KG1 (cell line): ENCODE measurements at regions not wholly inside any gene's neighbourhood (a gene's known extent, or its start where the extent isn't known, plus 50 kb on each side); places are given as distances from the start of the nearest gene placed in this dataset.
"Not testable (repeated sequence)": the region's sequence is repeated elsewhere in the genome, so short reads cannot be mapped to it uniquely, and the experiment has no call there.

Source experiments
- DNase-seq: peaks from one replicate; lab custom pipeline; 2025; lab: John Stamatoyannopoulos, UW

DNA sequence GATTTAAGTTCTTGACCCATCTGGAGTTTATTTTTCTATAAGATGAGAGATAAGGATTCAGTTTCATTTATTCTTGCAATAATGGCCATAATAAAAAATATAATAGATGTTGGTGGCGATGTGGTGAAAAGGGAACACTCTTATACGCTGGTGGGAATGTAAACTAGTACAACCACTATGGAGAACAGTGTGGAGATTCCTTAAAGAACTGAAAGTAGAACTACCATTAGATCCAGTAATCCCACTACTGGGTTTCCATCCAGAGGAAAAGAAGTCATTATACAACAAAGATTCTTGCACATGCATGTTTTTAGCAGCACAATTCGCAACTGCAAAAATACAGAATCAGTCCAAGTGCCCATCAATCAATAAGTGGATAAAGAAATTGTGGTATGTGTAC lies 1040.5 kb upstream of the GYPC start:
- no peak for DNase-seq

DNA sequence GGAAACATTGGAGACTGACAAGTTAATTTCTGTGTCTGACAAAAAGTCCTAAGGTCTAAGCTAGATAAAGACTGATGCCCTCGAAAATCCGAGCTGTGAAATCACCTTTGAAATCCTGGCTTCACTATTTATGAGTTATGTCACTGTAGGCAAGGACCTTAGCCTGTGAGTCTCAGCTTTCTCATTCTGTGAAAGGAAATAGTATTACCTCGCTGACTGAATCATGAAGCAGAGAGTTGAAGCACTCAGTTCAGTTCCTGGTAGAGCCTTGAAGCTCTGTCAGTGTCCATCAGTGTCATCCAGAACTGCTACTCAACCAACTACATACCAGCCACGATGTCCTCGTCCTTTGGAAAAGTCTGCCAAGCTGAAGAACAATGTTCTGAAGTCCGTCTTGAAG lies 1025.6 kb upstream of the GYPC start:
- DNase-seq: no peak

DNA sequence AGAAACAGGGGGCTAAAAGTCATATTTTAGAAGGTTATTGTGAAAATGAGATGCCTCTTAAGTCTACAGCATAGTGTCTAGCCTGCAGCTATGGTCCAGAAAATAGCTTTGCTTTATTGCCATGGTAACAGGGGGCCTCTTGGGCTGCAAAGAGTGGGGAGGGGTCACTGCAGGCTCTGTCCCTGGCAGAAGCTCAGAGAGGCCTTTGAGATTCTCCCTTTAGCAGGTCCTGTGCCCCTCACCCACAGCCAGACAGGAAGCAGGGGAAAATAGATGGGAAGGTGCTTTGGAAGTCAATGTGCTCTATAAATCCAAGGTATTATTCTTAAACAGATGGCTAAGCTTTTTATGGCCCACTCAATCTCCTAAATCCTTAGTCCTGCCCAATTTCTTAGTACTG lies 1021.3 kb upstream of the GYPC start:
- DNase-seq: no peak

DNA sequence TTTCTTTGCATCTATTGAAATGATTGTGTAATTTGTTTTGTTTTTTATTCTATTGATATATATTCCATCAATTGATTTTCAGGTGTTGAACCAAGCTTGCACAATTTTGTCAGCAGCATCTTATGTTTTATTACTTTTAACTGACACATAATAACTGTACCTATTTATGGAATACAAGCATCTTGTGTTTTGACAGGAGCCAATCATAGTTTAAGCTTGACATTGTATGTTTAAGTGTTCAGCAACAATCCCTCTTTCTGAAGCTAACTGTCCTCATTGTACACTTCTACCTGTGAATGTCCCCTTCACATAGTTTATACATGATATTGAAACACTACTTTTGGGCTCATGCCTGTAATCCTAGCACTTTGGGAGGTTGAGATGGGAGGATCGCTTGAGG lies 1017.6 kb upstream of the GYPC start:
- DNase-seq: no peak

DNA sequence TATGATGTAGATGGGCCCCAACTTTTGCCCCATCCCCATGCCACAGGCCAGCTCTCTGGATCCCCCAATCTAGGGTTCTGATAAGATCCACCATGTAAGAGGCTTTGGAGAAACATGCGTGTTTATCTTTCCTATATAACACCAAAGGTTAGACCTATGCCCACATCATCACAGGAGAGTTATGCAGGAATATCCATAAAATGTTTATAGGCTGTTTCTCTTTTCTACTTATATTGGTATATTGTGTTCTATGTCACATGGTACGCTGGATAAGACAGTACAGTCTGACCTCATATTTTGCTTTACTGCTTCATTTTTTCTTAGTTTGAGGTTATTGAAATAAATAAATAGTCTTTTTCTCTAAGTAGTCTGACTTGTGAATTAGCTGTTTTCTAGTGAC lies 1013.9 kb upstream of the GYPC start:
- DNase-seq: no peak

DNA sequence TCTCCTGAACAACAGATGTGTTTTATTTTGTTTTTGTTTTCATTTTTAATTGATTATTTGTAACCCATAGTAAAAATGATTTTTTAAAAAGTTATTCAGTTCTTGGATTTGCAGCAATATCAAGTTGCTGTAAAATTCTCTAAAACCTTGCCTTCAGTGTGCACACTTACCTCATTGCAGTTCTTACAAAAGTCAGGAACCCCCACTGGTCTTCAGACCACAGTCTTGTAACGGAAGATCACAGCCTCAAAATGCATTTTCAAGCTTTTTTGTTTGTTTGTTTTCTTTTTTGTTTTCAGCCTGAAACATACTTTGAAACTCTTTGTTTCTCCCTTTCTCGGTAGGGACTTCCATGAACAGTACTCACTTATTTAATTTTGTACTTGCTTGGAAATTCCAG lies 1012.8 kb upstream of the GYPC start:
- DNase-seq: no peak

DNA sequence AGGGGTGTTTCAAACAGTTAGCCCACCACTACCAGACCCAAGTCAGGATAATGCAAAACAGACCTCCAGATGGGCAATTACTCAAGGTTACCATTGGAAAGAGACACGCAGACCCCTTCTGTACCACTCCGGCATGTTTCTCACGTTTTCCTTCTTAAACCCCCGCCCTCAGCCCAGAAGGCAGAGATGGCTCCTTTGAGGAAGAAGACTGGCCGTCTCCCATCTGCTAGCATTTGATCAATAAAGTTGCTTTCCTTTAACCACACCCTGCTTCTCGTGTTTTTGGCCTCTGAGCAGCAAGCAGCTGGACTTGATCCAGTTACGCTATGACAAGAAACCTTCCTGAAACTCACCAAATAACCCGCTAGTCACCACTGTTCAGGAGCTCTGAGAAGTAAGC lies 1012.4 kb upstream of the GYPC start:
- DNase-seq: no peak

DNA sequence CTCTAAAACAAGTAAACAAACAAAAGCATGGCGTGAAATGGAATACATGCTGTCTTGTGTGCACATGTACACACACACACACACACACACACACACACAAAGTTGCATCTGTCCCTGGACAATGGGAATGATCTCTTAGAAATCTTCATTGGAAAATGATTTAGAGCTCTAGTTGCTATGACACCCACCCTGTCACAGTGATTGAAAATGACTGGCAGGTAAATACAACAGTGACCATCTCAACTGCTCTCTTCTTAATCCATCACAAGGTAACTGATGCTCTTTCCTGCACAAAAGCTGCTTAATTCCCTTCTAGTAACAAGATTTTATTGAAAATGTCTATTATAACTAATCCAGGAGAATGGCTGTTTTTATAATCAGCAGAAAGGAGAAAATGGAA lies 1011.7 kb upstream of the GYPC start:
- no peak for DNase-seq

DNA sequence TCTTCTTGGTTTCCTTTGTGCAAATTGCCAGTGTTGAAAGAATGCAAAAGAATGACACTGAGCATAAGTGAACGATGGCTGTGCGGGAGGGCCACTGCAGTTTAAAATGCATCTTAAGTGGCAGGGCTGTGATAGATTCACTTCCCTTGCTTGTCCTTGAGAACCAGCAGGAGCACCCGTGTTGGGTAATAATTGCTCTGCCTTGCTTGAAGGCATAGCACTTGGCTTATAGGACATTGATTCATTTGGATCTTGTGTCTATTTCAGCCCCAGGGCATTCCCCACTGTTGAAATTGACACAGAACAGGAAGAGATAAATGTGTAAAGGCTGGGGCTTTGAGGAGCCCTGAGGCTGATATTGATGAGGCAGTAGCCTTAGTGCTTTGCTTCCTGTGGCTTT lies 1003.7 kb upstream of the GYPC start:
- no peak for DNase-seq

DNA sequence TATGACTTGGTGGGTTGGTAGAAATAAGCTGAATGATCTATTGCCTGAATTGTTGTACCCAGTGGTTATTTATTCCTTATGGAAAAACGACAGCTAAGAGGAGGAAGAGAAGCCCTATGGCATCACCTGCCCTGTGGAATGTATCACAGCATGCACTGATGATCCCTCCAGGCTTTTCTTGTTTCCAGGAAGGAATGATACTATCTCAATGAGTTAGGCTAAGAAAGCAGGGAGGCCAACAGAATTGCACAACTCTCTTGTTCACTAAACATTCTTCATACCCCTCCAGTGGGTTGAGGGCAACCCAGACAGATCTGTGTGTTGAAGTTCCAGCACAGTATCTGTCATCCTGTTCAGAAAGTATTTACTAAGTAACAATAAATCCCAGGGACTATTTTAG lies 1001.7 kb upstream of the GYPC start:
- no peak for DNase-seq

DNA sequence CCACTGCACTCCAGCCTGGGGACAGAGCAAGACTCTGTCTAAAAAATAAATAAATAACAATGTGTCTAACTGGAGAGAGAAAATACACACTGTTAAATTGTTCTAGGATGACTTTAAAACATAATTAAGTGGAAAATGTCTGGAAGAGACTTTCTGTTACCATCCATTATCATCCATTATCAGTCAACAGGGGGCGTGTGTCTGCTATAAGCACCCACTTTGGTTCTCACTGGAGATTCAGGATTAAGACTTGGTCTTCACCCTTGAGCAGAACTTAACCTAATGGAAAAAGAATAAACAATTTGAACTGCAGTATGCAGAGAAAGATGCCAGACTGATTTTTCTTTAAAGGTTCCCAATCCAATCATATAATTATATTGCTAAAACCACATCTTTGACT lies 999.8 kb upstream of the GYPC start:
- DNase-seq: no peak

DNA sequence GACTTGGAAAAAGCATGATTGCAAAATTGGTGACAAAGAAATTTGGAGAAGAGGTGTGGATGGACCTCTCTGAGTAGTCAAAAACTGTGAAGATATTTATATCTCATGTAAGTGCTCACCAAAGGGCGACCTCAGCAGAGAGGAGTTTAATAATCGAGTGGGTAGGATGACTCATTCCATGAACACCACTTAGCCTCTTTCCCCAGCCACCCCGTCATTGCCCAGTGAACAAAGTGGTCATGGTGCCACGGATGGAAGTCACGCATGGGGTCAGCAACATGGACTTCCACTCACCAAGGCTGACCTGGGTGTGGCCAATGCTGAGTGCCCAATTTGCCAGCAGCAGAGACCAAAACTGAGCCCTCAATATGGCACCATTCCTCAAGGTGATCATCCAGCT lies 997.4 kb upstream of the GYPC start:
- DNase-seq: no peak

DNA sequence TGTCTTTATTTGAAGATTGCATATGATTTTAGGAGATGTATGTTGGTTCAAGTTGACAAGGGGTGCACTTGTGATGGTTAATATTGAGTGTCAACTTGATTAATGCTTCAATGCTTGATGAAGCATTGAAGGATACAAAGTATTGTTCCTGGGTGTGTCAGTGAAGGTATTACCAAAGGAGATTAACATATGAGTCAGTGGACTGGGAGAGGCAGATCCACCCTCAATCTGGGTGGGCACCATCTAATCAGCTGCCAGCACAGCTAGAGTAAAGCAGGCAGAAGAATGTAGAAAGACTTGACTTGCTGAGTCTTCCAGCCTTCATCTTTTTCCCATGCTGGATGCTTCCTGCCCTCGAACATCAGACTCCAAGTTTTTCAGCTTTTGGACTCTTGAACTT lies 995.6 kb upstream of the GYPC start:
- DNase-seq: not testable (repeated sequence)

DNA sequence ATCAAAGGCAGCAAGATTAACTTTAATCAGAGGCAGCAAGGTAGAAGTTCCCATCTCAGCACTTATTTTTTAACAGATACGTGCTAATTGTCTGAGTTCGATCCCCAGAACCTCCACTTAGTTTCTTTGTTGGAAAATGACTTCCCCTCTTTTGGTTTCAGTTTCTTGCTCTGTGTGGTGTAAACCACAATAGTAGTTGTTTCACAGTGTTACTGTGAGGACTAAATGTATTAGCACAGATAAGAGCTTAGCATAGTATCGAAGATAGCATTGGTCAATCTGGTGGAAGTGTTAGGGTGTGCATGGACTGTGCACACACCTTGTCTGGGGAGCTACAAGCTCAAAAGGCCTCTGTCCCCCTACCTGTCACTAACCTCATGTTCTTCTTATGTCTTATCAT lies 988.3 kb upstream of the GYPC start:
- no peak for DNase-seq

DNA sequence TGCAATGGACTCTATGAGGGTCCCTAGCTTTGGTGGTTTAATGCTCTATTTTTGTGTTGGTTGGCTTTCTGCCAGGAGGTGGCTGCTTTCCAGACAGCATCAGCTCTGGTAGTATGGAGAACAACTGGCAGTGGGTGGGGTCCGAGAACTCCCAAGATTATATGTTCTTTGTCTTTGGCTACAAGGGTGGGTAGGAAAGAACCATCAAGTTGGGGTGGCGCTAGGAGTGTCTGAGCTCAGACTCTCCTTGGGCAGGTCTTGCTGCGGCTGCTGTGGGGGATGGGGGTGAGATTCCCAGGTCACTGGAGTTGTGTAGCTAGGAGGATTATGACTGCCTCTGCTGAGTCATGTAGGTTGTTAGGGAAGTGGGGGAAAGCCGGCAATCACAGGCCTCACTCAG lies 976.1 kb upstream of the GYPC start:
- no peak for DNase-seq

DNA sequence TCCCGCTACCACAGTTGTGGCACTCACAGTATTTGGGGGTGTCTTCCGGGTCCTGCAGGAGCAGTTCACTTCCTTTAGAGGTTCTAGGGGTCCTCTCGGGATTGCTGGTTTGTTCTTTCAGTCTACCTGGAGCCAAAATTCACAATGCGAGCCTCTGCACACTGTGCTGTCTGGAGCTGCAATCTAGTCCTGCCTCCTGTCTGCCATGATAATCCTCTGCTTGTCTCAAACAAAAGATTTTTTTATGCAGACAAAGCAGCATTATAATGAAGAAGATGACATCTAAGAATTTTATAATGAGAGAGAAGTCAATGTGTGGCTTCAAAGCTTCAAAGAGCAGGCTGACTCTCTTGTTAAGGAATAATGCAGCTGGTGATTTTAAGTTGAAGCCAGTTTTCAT lies 975.1 kb upstream of the GYPC start:
- DNase-seq: no peak

DNA sequence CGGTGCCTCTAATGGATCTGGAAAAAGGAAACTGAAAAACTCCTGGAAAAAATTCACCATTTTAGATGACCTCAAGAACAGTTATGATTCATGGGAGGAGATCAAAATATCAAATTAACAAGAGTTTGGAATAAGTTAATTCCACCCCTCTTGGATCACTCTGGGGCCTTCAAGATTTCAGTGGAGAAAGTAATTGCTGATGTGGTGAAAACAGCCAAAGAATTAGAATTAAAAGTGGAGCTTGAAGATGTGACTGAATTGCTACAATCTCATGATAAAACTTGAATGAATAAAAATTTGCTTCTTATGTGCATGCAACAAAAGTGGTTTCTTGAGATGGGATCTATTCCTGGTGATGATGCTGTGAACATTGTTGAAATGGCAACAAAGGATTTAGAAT lies 974.4 kb upstream of the GYPC start:
- no peak for DNase-seq

DNA sequence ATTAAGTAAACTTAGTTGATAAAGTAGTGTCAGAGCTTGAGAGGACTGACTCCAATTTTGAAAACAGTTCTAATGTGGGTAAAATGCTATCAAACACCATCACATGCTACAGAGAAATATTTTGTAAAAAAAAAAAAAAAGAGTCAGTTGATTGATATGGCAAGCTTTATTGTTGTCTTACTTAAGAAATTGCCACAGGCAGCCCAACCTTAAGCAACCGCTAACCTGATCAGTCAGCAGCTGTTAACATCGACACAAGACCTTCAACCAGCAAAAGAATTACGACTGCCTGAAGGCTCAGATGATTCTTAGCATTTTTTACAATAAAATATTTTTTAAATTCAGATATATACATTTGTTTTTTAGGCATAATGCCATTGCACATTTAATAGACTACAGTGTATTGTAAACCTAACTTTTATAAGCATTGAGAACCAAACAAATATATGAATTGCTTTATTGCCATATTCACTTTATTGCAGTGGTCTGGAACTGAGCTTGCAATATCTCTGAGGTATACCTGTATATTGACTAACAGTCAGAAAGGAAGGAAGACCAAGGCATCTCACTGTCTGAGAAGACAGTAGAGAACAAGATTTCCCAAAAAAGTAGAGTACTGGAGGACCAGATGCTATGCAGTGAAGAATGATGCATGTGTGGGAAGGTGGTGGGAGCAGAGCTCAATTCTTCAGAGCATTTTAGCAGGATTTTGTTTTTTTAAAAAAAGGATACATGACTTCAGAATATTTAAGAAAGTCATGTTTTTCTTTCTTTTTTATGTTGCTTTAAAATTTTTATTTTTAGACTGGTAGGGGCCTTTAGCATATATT lies 973.8 kb upstream of the GYPC start:
- DNase-seq: no peak

DNA sequence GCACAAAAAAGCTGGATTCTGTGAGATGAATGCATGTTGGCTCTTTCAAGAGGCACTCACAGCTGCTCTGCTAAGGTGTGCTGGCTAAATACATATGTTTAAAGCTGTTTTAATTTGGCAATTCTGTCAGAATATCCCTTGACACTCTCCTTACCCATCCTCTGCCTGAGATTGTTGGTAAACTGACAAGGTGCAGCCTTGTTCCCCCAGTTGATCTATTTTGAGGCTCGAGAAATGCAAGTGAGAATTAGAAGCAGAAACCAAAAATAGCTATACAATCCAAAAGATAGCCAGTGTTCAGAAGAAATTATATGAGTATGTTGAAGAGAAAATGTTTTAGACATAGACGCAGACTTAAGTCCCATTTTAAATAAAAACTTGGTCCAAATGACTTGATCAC lies 971.7 kb upstream of the GYPC start:
- no peak for DNase-seq

DNA sequence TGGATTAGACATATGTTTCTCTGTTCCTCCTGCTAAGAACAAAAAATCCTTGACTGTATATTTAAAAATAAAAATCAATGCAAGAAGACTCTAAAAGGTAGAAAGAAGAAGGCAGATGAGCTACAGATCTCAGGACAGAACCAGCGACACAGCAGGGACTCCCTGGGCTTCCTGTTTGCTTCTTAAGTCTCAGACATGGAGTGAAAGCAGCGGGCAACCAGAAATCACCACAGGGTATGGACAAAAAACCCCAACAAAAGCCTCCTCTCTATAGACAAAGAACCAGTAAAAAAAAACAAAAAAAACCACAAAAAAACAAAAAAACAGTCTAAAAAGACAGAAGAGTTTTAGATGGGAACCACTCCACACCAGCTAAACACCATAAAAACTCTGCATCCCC lies 971.0 kb upstream of the GYPC start:
- no peak for DNase-seq

DNA sequence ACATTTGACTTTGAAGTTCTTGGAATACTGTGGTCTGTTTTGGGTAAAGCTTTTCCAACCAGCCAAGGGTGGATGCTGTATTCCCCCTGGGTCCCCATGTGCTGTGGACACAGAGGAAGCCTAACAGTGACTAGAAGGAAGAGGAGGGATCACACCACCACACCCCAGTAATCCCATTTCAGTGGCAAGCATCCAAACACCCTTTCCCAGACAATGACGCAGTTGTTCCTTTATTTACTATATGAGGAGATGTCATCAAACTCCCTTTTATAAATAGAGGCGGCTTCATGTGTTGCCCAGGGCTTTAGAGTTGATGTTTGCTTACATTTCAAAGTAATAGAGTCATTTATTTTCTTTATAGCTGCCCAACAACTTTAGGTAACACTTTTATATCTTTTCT lies 959.4 kb upstream of the GYPC start:
- DNase-seq: no peak

DNA sequence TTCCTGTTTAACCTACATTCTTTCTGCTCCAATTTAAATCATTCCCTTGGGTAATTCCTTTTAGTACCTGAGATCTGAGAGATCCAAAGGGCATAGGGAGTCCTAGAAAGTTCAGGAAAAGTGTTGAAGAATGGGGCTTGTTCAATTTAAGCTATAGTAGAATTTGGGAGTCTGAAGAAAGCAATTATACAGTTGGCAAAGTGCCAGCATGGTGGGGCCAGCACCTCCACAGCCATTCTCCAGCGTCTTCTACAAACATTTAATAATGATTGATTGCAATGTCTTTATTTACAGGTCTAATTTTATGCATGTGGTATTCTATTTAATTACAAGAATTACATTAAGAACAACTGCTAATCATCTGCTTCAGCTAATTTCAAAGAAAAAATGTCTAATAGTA lies 957.7 kb upstream of the GYPC start:
- DNase-seq: no peak

DNA sequence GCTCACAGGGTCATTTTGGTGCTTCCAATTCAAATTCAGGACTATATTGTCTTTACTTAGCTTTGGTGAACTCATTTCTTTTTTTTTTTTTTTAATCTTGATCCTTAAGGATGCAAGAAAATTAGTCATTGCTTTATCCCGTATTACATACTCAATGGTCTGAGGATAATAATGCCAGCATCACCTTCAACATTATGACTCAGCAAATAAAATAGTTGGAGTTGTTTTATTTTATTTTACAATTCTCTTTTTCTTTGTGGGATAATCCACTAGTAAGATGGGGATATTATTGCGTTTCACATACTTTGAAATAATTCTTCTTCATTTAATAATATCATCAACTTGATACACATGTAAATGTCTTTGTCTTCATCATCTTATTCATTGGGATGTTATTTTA lies 954.9 kb upstream of the GYPC start:
- DNase-seq: no peak

DNA sequence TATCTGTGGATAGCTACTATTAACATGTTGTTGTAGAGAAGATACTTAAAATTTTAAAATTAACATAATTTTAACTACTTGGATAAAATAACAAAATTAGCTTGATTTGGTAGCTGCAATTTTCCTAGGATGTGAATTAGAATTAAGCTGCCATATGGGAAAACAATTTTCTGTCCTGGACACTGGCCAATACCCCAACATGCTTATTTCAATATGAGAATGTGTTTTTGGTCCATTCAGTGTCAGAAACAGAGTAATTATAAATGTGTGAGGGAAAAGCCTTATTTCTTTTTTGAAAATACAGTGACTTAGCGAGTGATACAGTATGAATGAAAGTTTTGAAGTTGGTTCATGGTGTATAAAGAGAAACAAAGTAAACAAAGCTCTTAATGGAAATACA lies 948.3 kb upstream of the GYPC start:
- no peak for DNase-seq

DNA sequence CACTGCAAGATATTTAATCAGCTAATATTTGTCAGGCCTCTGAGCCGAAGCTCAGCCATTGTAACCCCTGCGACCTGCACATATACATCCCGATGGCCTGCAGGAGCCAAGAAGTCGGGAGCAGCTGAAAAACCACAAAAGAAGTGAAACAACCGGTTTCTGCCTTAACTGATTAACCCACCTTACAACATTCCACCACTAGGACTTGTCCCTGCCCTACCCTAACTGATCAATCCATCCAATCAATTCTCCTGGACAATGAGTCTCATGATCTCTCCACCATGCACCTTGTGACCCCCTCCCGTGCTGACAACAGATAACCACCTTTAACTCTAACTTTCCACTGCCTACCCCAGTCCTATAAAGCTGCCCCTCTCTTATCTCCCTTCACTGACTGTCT lies 945.4 kb upstream of the GYPC start:
- no peak for DNase-seq
